ENCODE measurements at regions not wholly inside any gene's neighbourhood (a gene's known extent, or its start where the extent isn't known, plus 50 kb on each side); places are given as distances from the start of the nearest gene placed in this dataset.

DNA sequence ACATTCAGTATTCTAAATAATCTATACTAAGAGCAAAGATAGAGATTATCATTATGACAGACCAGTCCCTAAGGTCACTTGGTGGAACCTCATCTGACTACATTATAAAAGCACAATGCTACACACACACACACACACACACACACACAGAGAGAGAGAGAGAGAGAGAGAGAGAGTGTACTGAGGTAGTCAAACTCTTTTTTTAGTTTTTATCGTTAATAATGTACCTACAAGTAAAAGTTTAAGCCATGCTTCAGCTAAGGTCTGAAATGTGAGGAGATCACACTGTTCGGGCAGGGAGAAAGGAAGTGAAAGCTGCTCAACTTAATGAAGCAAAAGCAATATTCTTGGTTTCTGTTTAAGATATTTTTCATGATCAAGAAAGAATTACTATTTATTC is 75.8 kb upstream of the CCDC160 start:
- TF ChIP-seq, protein P1, sequence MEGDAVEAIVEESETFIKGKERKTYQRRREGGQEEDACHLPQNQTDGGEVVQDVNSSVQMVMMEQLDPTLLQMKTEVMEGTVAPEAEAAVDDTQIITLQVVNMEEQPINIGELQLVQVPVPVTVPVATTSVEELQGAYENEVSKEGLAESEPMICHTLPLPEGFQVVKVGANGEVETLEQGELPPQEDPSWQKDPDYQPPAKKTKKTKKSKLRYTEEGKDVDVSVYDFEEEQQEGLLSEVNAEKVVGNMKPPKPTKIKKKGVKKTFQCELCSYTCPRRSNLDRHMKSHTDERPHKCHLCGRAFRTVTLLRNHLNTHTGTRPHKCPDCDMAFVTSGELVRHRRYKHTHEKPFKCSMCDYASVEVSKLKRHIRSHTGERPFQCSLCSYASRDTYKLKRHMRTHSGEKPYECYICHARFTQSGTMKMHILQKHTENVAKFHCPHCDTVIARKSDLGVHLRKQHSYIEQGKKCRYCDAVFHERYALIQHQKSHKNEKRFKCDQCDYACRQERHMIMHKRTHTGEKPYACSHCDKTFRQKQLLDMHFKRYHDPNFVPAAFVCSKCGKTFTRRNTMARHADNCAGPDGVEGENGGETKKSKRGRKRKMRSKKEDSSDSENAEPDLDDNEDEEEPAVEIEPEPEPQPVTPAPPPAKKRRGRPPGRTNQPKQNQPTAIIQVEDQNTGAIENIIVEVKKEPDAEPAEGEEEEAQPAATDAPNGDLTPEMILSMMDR (conservative IDR thresholded peaks at IDR 0.05; ENCODE audit: low read length): no peak
- TF ChIP-seq EZH2phosphoT487 (IDR thresholded peaks at IDR 0.05; ENCODE audit: borderline replicate concordance, low read depth, low read length): no peak
